HepG2 (cell line): ENCODE measurements at regions not wholly inside any gene's neighbourhood (a gene's known extent, or its start where the extent isn't known, plus 50 kb on each side); places are given as distances from the start of the nearest gene placed in this dataset.
"Not testable (repeated sequence)": the region's sequence is repeated elsewhere in the genome, so short reads cannot be mapped to it uniquely, and the experiment has no call there.

ENCODE experiments used
- ATAC-seq: fragments of 200-7000 bp; cut with Tn5 transposase; 3 replicates; pipeline ENCODE4 v1.9.1; 2020; ENCODE audit warnings: mild to moderate bottlenecking, moderate library complexity
- BruUV-seq: library from RNA; stranded (reverse); fragments of 400-500 nt; replicated peaks from 2 replicates; lab custom pipeline; 2021; lab: Mats Ljungman, UMichigan
- CTCF ChIA-PET: fragments of 300-600 bp; formaldehyde crosslinking; extraction: SDS; loops from one replicate; lab custom pipeline; 2021; ENCODE audit warnings: low total read pairs, inconsistent platforms, low intra/inter-chr PET ratio; lab: Yijun Ruan, JAX
- POLR2A ChIA-PET: fragments of 350-600 bp; sonication (Branson Sonifier 250); formaldehyde crosslinking; loops from one replicate; lab custom pipeline; 2020; ENCODE audit warnings: antibody characterized with exemption, inconsistent platforms; lab: Yijun Ruan, JAX
- DNase-seq: peaks from one replicate; pipeline ENCODE4 v3.0.0-alpha.2; 2015; ENCODE audit warnings: low spot score
- FAIRE-seq: peaks from 3 replicates; lab custom pipeline; 2011; peaks lifted over from hg19 to GRCh38; lab: Jason Lieb, UNC
- H2AFZ ChIP-seq: one replicate; pipeline ENCODE4 v1.6.1; 2011; ENCODE audit warnings: low read length, inconsistent platforms
- H3K27ac ChIP-seq: fragments of 300-600 bp; 3 replicates; pipeline ENCODE4 v1.8.0; 2011; ENCODE audit warnings: mixed run types, mild to moderate bottlenecking, mixed read lengths, low read length, inconsistent platforms; ENCODE audit not compliant: insufficient read depth; ENCODE audit errors: extremely low read length
- H3K27me3 ChIP-seq, 2 experiments: fragments of 200-600 bp in 1 of 2; 2 replicates in 1 of 2; 3 replicates in 1 of 2; pipeline versions ENCODE4 v1.6.0 to v1.8.0; 2011; ENCODE audit warnings: low read length in 2 of 2, mild to moderate bottlenecking in 2 of 2, moderate library complexity in 2 of 2, inconsistent platforms in 1 of 2; ENCODE audit not compliant: insufficient read depth in 2 of 2, control insufficient read depth in 1 of 2
- H3K36me3 ChIP-seq, 2 experiments: fragments of 200-600 bp in 1 of 2; replicated peaks in 1 of 2; 2 replicates in 1 of 2; 3 replicates in 1 of 2; pipeline versions ENCODE4 v1.5.1 to v1.8.0; 2011; ENCODE audit warnings: low read length in 2 of 2, inconsistent platforms in 1 of 2; ENCODE audit not compliant: insufficient read depth in 2 of 2, control insufficient read depth in 1 of 2
- H3K4me1 ChIP-seq: 2 replicates; pipeline ENCODE4 v1.5.1; 2012; ENCODE audit warnings: low read length, inconsistent platforms; ENCODE audit not compliant: insufficient read depth
- H3K4me2 ChIP-seq: 2 replicates; pipeline ENCODE4 v1.6.0; 2011; ENCODE audit warnings: low read depth, low read length, inconsistent platforms
- H3K4me3 ChIP-seq, 3 experiments: fragments of 200-600 bp in 1 of 3; sonication (generic), shearing (Covaris generic) in 1 of 3; replicated peaks in 1 of 3; 2 replicates each; pipeline ENCODE4 v1.5.1; 2011 to 2016; ENCODE audit warnings: low read length in 3 of 3, inconsistent platforms in 2 of 3, low read depth in 2 of 3, mild to moderate bottlenecking in 2 of 3, control low read depth in 1 of 3, mixed read lengths in 1 of 3; ENCODE audit not compliant: insufficient read depth in 1 of 3
- H3K79me2 ChIP-seq: one replicate; pipeline ENCODE4 v1.6.1; 2011; ENCODE audit warnings: low read length, inconsistent platforms; ENCODE audit not compliant: insufficient read depth
- H3K9ac ChIP-seq: 2 replicates; pipeline ENCODE4 v1.6.0; 2011; ENCODE audit warnings: mild to moderate bottlenecking, low read depth, low read length, inconsistent platforms; ENCODE audit not compliant: insufficient read depth
- H3K9me3 ChIP-seq: 2 replicates; pipeline ENCODE4 v1.5.1; 2012; ENCODE audit warnings: mild to moderate bottlenecking, low read length
- H4K20me1 ChIP-seq: 2 replicates; pipeline ENCODE4 v1.6.0; 2011; ENCODE audit warnings: inconsistent platforms, mild to moderate bottlenecking, low read length, moderate library complexity; ENCODE audit not compliant: insufficient read depth
- WGBS: methylation state at CpG from one replicate; pipeline ENCODE4 v1.1.6; 2017; ENCODE audit warnings: low lambda C conversion rate; 5-methylcytosine and 5-hydroxymethylcytosine counted together
- in situ Hi-C: cut with HindIII; loops from 2 replicates; pipeline ENCODE4 v1.10.0; 2017; ENCODE audit warnings: low pct_unique_long_range_greater_than_20kb; ENCODE audit not compliant: extremely low pct_ligation_motif_present
- intact Hi-C: fragments of 100-400 bp; cut with micrococcal nuclease; formaldehyde crosslinking; loops from one replicate; pipeline ENCODE4 v1.10.0; 2022; ENCODE audit not compliant: unreplicated experiment

DNA sequence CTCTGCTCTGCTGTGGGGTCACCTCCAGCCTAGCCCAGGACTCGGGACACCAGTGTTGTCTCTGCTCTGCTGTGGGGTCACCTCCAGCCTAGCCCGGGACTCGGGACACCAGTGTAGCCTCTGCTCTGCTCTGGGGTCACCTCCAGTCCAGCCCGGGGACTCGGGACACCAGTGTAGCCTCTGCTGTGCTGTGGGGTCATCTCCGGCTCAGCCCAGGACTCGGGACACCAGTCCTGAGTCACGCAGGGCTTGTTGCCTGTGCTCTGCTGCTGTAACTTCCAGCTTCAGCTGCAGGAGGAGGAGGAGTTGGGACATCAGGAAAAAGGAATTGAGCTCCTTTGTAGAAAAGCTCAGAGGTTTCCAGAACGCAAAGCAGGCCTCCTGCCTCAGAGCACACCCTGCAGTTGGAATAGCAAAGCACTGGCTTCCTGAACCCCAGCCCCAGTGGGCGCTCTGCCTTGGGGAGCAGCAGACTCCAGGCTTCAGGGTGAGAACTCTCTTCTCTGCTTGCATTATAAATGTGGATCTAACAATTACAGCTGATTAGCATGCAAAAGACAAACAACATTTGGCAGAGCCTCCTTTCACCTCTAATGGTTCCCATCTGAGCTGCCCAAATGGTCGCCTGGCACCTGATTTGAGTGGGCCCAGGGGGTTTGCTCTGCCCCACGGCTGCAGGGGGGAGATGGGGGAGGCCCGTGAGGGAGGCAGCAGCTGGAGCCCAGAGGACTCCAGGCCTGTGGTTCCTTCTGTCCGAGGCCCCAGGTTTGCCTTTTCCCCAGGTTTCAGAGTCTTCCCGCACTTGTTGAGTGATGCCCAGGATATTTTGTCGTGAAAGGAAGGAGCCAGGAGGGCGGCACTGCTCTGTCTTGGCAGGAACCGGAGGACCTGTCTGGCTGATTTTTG lies 323.7 kb downstream of the ADGRD1 start:
- FAIRE-seq, H3K4me2 ChIP-seq, H3K9ac ChIP-seq, H3K4me3 ChIP-seq, POLR2A ChIA-PET, H3K4me1 ChIP-seq, H3K79me2 ChIP-seq, H3K27ac ChIP-seq, in situ Hi-C loops, DNase-seq, ATAC-seq, intact Hi-C loops, BruUV-seq, H2AFZ ChIP-seq, H3K36me3 ChIP-seq, H4K20me1 ChIP-seq, CTCF ChIA-PET, H3K9me3 ChIP-seq: not testable (repeated sequence)
- WGBS: 5% methylated on average over 5 of the region's 18 CpGs
- peaks cover 7 to 43% of the 10 kb centered on the region in 2 experiments; a peak in 4 of 5 replicates for H3K27me3 ChIP-seq

DNA sequence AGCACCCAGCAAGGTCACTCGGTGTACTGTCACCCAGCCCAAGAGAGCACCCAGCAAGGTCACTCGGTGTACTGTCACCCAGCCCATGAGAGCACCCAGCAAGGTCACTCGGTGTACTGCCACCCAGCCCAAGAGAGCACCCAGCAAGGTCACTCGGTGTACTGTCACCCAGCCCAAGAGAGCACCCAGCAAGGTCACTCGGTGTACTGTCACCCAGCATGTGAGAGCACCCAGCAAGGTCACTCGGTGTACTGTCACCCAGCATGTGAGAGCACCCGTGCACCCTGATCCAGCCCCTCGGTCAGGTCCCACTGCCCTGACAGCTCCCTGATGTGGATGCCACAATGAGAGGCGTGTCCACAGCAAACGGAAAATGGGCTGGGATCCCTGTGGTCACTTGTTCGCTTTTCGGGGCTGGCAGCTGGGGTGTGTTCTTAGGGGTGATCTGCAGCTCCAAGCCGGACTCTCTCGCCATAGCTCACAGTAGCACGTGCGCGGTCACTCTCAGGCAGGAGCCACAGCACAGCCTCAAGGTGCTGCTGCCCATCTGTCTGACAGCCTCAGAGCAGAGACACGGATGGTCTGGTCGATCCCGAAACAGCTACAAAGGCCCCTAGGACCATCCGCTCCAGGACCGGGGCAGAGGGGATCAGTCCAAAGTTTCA lies 324.9 kb downstream of the ADGRD1 start:
- H3K79me2 ChIP-seq, DNase-seq, H3K9ac ChIP-seq, BruUV-seq, H3K27ac ChIP-seq, H2AFZ ChIP-seq, H3K4me3 ChIP-seq, H3K4me1 ChIP-seq, intact Hi-C loops, POLR2A ChIA-PET, ATAC-seq, in situ Hi-C loops, H3K4me2 ChIP-seq, FAIRE-seq, CTCF ChIA-PET, H3K9me3 ChIP-seq, H4K20me1 ChIP-seq, H3K36me3 ChIP-seq: not testable (repeated sequence)
- H3K27me3 ChIP-seq: peaks cover 7 to 43% of the 10 kb centered on the region in 2 experiments; a peak in 4 of 5 replicates
- WGBS: 43% methylated on average over 9 of the region's 22 CpGs
